Renal pelvis (tissue), 1 donor: ENCODE measurements at regions not wholly inside any gene's neighbourhood (a gene's known extent, or its start where the extent isn't known, plus 50 kb on each side); places are given as distances from the start of the nearest gene placed in this dataset.
"Not testable (repeated sequence)": the region's sequence is repeated elsewhere in the genome, so short reads cannot be mapped to it uniquely, and the experiment has no call there.

ENCODE experiments used
- DNase-seq: peaks from one replicate; pipeline ENCODE4 v3.0.0-alpha.2; 2013

- no peak for DNase-seq
Observed at GRCh38 chr4:153936121-153936520, 147.2 kb upstream of the SFRP2 start.

- no peak for DNase-seq
Observed at GRCh38 chr4:153934688-153935017, 145.8 kb upstream of the SFRP2 start.

- no peak for DNase-seq
Observed at GRCh38 chr4:153933915-153934687, 145.2 kb upstream of the SFRP2 start.

GRCh38 chr4:153931804-153932203 is 142.9 kb upstream of the SFRP2 start:
- no peak for DNase-seq

GRCh38 chr4:153929675-153930074 is 140.8 kb upstream of the SFRP2 start:
- DNase-seq = no peak

- DNase-seq = no peak
Observed at GRCh38 chr4:153927451-153927850, 138.6 kb upstream of the SFRP2 start.

- no peak for DNase-seq
Observed at GRCh38 chr4:153922148-153922547, 133.3 kb upstream of the SFRP2 start.

- no peak for DNase-seq
Observed at GRCh38 chr4:153919667-153920066, 130.8 kb upstream of the SFRP2 start.

GRCh38 chr4:153916273-153916755 is 127.4 kb upstream of the SFRP2 start:
- no peak for DNase-seq

GRCh38 chr4:153912301-153912700 is 123.4 kb upstream of the SFRP2 start:
- DNase-seq = no peak

- DNase-seq = no peak
Observed at GRCh38 chr4:153909672-153910071, 120.8 kb upstream of the SFRP2 start.

GRCh38 chr4:153906231-153906630 is 117.3 kb upstream of the SFRP2 start:
- DNase-seq = no peak

- DNase-seq = no peak
Observed at GRCh38 chr4:153905231-153905630, 116.3 kb upstream of the SFRP2 start.

GRCh38 chr4:153904011-153904410 is 115.1 kb upstream of the SFRP2 start:
- no peak for DNase-seq

- DNase-seq = no peak
Observed at GRCh38 chr4:153901220-153901619, 112.3 kb upstream of the SFRP2 start.

GRCh38 chr4:153900426-153900825 is 111.5 kb upstream of the SFRP2 start:
- DNase-seq = no peak

- no peak for DNase-seq
Observed at GRCh38 chr4:153890761-153891160, 101.9 kb upstream of the SFRP2 start.

- DNase-seq = no peak
Observed at GRCh38 chr4:153887217-153887616, 98.3 kb upstream of the SFRP2 start.

- DNase-seq = no peak
Observed at GRCh38 chr4:153884325-153884724, 95.4 kb upstream of the SFRP2 start.

GRCh38 chr4:153880983-153881382 is 92.1 kb upstream of the SFRP2 start:
- DNase-seq = no peak

- DNase-seq = no peak
Observed at GRCh38 chr4:153877898-153878297, 89.0 kb upstream of the SFRP2 start.

GRCh38 chr4:153873741-153874140 is 84.9 kb upstream of the SFRP2 start:
- no peak for DNase-seq

GRCh38 chr4:153866766-153867165 is 77.9 kb upstream of the SFRP2 start:
- DNase-seq = not testable (repeated sequence)

- DNase-seq = no peak
Observed at GRCh38 chr4:153852501-153852900, 63.6 kb upstream of the SFRP2 start.
